ENCODE measurements at regions not wholly inside any gene's neighbourhood (a gene's known extent, or its start where the extent isn't known, plus 50 kb on each side); places are given as distances from the start of the nearest gene placed in this dataset.

GRCh38 chr2:12251749-12252148 is 465.0 kb upstream of the TRIB2 start:
- no peak overlapping the region for H3K4me3 ChIP-seq
- H3K9me3 ChIP-seq (ENCODE audit: insufficient read depth, low read depth), result no peaks in the 10 kb centered on the region; the same call in 1 of the 2 replicates
- no peak overlapping the region for H3K4me2 ChIP-seq
- intact Hi-C loops (cut with micrococcal nuclease; ENCODE audit: unreplicated experiment), result no loop called here
- TF ChIP-seq CTCF (conservative IDR thresholded peaks at IDR 0.05), result no peak
- TF ChIP-seq EZH2 (IDR thresholded peaks at IDR 0.05; ENCODE audit: low read depth), result no peak
- no peaks in the 10 kb centered on the region for H3K9me2 ChIP-seq (ENCODE audit: insufficient read depth)
- no peaks in the 10 kb centered on the region for H3K36me3 ChIP-seq (ENCODE audit: low read depth)
- no peaks in the 10 kb centered on the region for H3K4me1 ChIP-seq (replicated peaks; ENCODE audit: insufficient read depth)
- POLR2A ChIA-PET (ENCODE audit: unreplicated experiment), result no interaction called here
- no peak overlapping the region for H2AFZ ChIP-seq
- H3K27ac ChIP-seq, result no peak overlapping the region
- H3K27me3 ChIP-seq (ENCODE audit: insufficient read depth, low read depth), result no peaks in the 10 kb centered on the region
- no TSS peak for BruUV-seq (replicated peaks)
- H3K79me2 ChIP-seq (ENCODE audit: low read depth), result no peaks in the 10 kb centered on the region
- DNase-seq, result no peak
- no peaks in the 10 kb centered on the region for H3F3A ChIP-seq (ENCODE audit: insufficient read depth, low read depth)
- no peaks in the 10 kb centered on the region for H4K20me1 ChIP-seq (ENCODE audit: insufficient read depth)
- CTCF ChIA-PET, result no interaction called here

- Histone ChIP-seq H3K27ac (no peak overlapping the region), H3K4me2 (no peak overlapping the region), H3K9me3 (ENCODE audit: insufficient read depth, low read depth) (no peaks in the 10 kb centered on the region; the same call in 1 of the 2 replicates), H4K20me1 (ENCODE audit: insufficient read depth) (no peaks in the 10 kb centered on the region), H3K36me3 (ENCODE audit: low read depth) (no peaks in the 10 kb centered on the region), H3F3A (ENCODE audit: insufficient read depth, low read depth) (no peaks in the 10 kb centered on the region), H3K79me2 (ENCODE audit: low read depth) (no peaks in the 10 kb centered on the region), H3K4me1 (replicated peaks; ENCODE audit: insufficient read depth) (no peaks in the 10 kb centered on the region), H3K9me2 (ENCODE audit: insufficient read depth) (0 out of 2 replicates have a peak, but pooled peaks cover 5% of the 10 kb centered on the region), H3K27me3 (ENCODE audit: insufficient read depth, low read depth) (no peaks in the 10 kb centered on the region), H2AFZ (no peak overlapping the region), H3K4me3 (no peak overlapping the region)
- DNase-seq, result no peak
- ChIA-PET POLR2A (ENCODE audit: unreplicated experiment) (no interaction called here), CTCF (no interaction called here)
- TF ChIP-seq CTCF (conservative IDR thresholded peaks at IDR 0.05), result no peak
- TF ChIP-seq EZH2 (IDR thresholded peaks at IDR 0.05; ENCODE audit: low read depth), result no peak
- BruUV-seq (replicated peaks), result no TSS peak
- intact Hi-C loops (cut with micrococcal nuclease; ENCODE audit: unreplicated experiment), result no loop called here
These were observed 463.5 kb upstream of the TRIB2 start for GRCh38 chr2:12253167-12253778.

GRCh38 chr2:12254280-12254860 is 462.4 kb upstream of the TRIB2 start:
- no peaks in the 10 kb centered on the region for H3K27me3 ChIP-seq (ENCODE audit: insufficient read depth, low read depth)
- CTCF ChIA-PET, result no interaction called here
- no TSS peak for BruUV-seq (replicated peaks)
- no peak overlapping the region for H3K4me3 ChIP-seq
- H3K4me2 ChIP-seq, result no peak overlapping the region
- no peak for DNase-seq
- H3K36me3 ChIP-seq (ENCODE audit: low read depth), result no peaks in the 10 kb centered on the region
- intact Hi-C loops (cut with micrococcal nuclease; ENCODE audit: unreplicated experiment), result no loop called here
- no peak for TF ChIP-seq EZH2 (IDR thresholded peaks at IDR 0.05; ENCODE audit: low read depth)
- no peak for TF ChIP-seq CTCF (conservative IDR thresholded peaks at IDR 0.05)
- no peaks in the 10 kb centered on the region for H3F3A ChIP-seq (ENCODE audit: insufficient read depth, low read depth)
- H3K9me3 ChIP-seq (ENCODE audit: insufficient read depth, low read depth), result no peaks in the 10 kb centered on the region; the same call in 1 of the 2 replicates
- POLR2A ChIA-PET (ENCODE audit: unreplicated experiment), result no interaction called here
- H3K79me2 ChIP-seq (ENCODE audit: low read depth), result no peaks in the 10 kb centered on the region
- 0 out of 2 replicates have a peak, but pooled peaks cover 5% of the 10 kb centered on the region for H3K9me2 ChIP-seq (ENCODE audit: insufficient read depth)
- H3K4me1 ChIP-seq (replicated peaks; ENCODE audit: insufficient read depth), result no peaks in the 10 kb centered on the region
- H2AFZ ChIP-seq, result no peak overlapping the region
- H4K20me1 ChIP-seq (ENCODE audit: insufficient read depth), result no peaks in the 10 kb centered on the region
- H3K27ac ChIP-seq, result no peak overlapping the region
